Nephron progenitor cell (in vitro differentiated cells): ENCODE measurements at regions not wholly inside any gene's neighbourhood (a gene's known extent, or its start where the extent isn't known, plus 50 kb on each side); places are given as distances from the start of the nearest gene placed in this dataset.

Experiments used
- DNase-seq: peaks from one replicate; pipeline ENCODE4 v3.0.0; 2021
- H3K27ac Mint-ChIP-seq: 2 replicates; pipeline ENCODE4 v1.8.0; 2021; ENCODE audit warnings: mild to moderate bottlenecking, moderate library complexity, mixed read lengths
- H3K27me3 Mint-ChIP-seq: 2 replicates; pipeline ENCODE4 v1.8.0; 2021; ENCODE audit warnings: mild to moderate bottlenecking, low read depth, mixed read lengths; ENCODE audit not compliant: poor library complexity
- H3K36me3 Mint-ChIP-seq: 2 replicates; pipeline ENCODE4 v1.8.0; 2021; ENCODE audit warnings: low read depth, mixed read lengths
- H3K4me1 Mint-ChIP-seq: 2 replicates; pipeline ENCODE4 v1.8.0; 2021; ENCODE audit warnings: mixed read lengths
- H3K4me3 Mint-ChIP-seq: 2 replicates; pipeline ENCODE4 v1.8.0; 2021; ENCODE audit warnings: mild to moderate bottlenecking, moderate library complexity, mixed read lengths
- H3K9me3 Mint-ChIP-seq: 2 replicates; pipeline ENCODE4 v1.8.0; 2021; ENCODE audit warnings: mild to moderate bottlenecking, moderate library complexity, mixed read lengths
- CTCF ChIP-seq: fragments of 200-600 bp; sonication (generic); IDR thresholded peaks from 2 replicates; pipeline ENCODE4 v1.5.0; 2021; ENCODE audit warnings: antibody characterized with exemption

- H3K9me3 Mint-ChIP-seq: no peaks in the 10 kb centered on the region
- H3K27me3 Mint-ChIP-seq: no peaks in the 10 kb centered on the region
- H3K4me1 Mint-ChIP-seq: no peaks in the 10 kb centered on the region
- H3K27ac Mint-ChIP-seq: no peak overlapping the region
- H3K36me3 Mint-ChIP-seq: no peaks in the 10 kb centered on the region
- no peak for TF ChIP-seq CTCF
- no peak for DNase-seq
- no peak overlapping the region for H3K4me3 Mint-ChIP-seq
These were observed 89.9 kb upstream of the MAOA start for GRCh38 chrX:43566170-43566569.

- Mint-ChIP-seq H3K27ac (no peak overlapping the region), H3K4me1 (no peaks in the 10 kb centered on the region), H3K9me3 (no peaks in the 10 kb centered on the region), H3K36me3 (no peaks in the 10 kb centered on the region), H3K27me3 (peaks cover 6% of the 10 kb centered on the region), H3K4me3 (no peak overlapping the region)
- TF ChIP-seq CTCF: no peak
- no peak for DNase-seq
These were observed 82.6 kb upstream of the MAOA start for GRCh38 chrX:43573441-43574015.

GRCh38 chrX:43580621-43581020, 75.5 kb upstream of the MAOA start:
- H3K27me3 Mint-ChIP-seq: peaks cover 7% of the 10 kb centered on the region
- H3K4me1 Mint-ChIP-seq: no peaks in the 10 kb centered on the region
- no peaks in the 10 kb centered on the region for H3K36me3 Mint-ChIP-seq
- H3K4me3 Mint-ChIP-seq: no peak overlapping the region
- TF ChIP-seq CTCF: no peak
- no peak overlapping the region for H3K27ac Mint-ChIP-seq
- no peak for DNase-seq
- no peaks in the 10 kb centered on the region for H3K9me3 Mint-ChIP-seq

- no peaks in the 10 kb centered on the region for H3K4me1 Mint-ChIP-seq
These were observed 74.9 kb upstream of the MAOA start for GRCh38 chrX:43581167-43581566.

GRCh38 chrX:43581888-43582539, 74.1 kb upstream of the MAOA start:
- Mint-ChIP-seq H3K4me1 (no peaks in the 10 kb centered on the region), H3K4me3 (no peak overlapping the region), H3K27me3 (peaks cover 4% of the 10 kb centered on the region), H3K36me3 (no peaks in the 10 kb centered on the region), H3K27ac (no peak overlapping the region), H3K9me3 (peaks cover 3% of the 10 kb centered on the region)
- no peak for DNase-seq
- TF ChIP-seq CTCF: no peak

More at GRCh38 chrX:43581167-43581566, 74.9 kb upstream of the MAOA start:
- Mint-ChIP-seq H3K9me3 (no peaks in the 10 kb centered on the region), H3K36me3 (no peaks in the 10 kb centered on the region), H3K27ac (no peak overlapping the region), H3K4me3 (no peak overlapping the region), H3K27me3 (peaks cover 7% of the 10 kb centered on the region)
- no peak for TF ChIP-seq CTCF
- DNase-seq: no peak

GRCh38 chrX:43582540-43582913, 73.6 kb upstream of the MAOA start:
- no peak overlapping the region for H3K4me3 Mint-ChIP-seq
- peaks cover 5% of the 10 kb centered on the region for H3K9me3 Mint-ChIP-seq
- no peak for DNase-seq
- H3K4me1 Mint-ChIP-seq: no peaks in the 10 kb centered on the region
- H3K27me3 Mint-ChIP-seq: peaks cover 4% of the 10 kb centered on the region
- TF ChIP-seq CTCF: no peak
- no peaks in the 10 kb centered on the region for H3K36me3 Mint-ChIP-seq
- H3K27ac Mint-ChIP-seq: no peak overlapping the region
